GF-D8 (cell line): ENCODE measurements at regions not wholly inside any gene's neighbourhood (a gene's known extent, or its start where the extent isn't known, plus 50 kb on each side); places are given as distances from the start of the nearest gene placed in this dataset.

Experiments used
- DNase-seq: peaks from one replicate; lab custom pipeline; 2025; lab: John Stamatoyannopoulos, UW

GRCh38 chr22:49640366-49641095 lies 187.1 kb downstream of the BRD1 start:
- DNase-seq: no peak

- no peak for DNase-seq
These were observed 187.7 kb downstream of the BRD1 start for GRCh38 chr22:49639956-49640355.

GRCh38 chr22:49638788-49639187 lies 188.9 kb downstream of the BRD1 start:
- no peak for DNase-seq

- DNase-seq: no peak
These were observed 189.7 kb downstream of the BRD1 start for GRCh38 chr22:49638001-49638400.

- no peak for DNase-seq
These were observed 190.4 kb downstream of the BRD1 start for GRCh38 chr22:49637255-49637760.

DNA sequence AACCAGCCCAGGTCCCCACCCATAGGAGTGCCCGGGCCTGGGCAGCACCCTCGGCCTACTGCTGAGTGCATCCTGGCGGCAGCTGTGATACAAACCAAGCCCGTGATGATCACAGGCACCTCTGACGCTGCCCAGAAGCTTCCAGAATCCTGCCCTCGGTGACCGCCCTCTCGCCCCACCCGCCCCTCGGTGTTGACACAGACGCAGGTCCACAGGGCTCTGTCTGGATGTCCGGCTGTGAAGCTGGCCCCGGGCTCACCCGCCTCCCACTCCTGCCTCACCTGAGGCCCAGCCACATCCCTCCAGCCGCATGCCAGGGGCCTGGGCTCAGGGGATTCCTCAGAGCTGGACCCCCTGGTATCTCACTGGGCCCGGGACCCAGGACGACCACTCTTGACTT lies 191.0 kb downstream of the BRD1 start:
- DNase-seq: no peak

DNA sequence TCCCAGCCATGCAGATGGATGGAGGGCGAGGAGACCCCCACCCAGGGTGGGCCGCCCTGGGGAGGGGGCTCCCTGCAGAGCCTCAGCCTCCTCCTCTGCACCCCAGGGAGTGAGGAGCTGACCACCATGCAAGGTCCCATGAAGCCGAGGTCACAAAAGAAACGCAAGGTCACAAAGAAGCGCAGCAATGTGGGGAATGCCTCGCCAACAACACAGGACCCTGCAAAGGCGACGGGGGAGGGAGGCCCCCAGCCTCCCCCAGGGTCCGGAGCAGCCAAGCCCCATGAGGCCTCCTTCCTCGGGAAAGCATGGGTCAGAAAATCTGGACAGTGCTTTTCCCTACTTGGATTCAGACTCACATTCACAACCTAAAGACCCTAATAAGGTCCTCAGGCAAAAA lies 191.5 kb downstream of the BRD1 start:
- DNase-seq: no peak

- DNase-seq: no peak
These were observed 193.5 kb downstream of the BRD1 start for GRCh38 chr22:49634006-49634772.

- DNase-seq: no peak
These were observed 194.7 kb downstream of the BRD1 start for GRCh38 chr22:49633010-49633324.

DNA sequence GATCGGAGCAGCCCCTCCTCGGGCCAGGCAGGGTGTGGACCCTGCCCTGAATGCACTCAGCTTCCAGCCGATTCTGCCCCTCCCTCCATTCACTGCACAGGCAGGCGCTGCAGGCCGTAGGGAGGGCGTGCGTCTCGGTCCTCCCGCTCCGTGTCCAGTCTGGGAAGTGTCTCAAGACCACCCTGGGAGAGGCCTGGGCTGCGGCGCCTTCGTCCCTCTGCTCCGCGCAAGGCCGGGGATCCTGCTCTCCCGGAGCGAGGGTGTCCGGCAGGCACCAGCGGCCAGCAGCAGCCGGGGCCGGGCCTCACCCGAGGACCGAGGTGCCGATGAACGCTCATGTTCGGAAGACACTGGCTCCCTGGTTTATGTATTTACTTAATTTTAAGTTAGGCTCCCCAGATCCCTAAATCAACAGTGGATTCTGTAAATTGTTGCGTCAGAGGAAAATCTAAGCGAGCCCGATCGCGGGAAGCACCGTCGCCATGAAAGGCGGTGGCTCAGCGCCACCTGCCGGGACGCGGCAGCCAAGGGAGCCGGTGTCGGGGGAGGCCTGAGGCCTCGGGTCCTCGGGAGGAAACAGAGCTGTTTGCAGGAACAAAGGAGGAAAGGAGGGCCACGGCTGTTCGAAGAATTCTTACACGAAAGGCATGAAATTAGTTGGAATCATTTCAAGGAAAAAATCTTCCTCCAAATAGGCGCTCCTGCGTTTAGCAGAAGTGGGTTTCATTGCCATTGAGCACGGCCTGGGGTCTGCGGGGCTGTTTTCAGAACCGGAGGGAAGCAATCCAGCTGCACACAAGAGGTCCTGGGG lies 195.3 kb downstream of the BRD1 start:
- DNase-seq: no peak

DNA sequence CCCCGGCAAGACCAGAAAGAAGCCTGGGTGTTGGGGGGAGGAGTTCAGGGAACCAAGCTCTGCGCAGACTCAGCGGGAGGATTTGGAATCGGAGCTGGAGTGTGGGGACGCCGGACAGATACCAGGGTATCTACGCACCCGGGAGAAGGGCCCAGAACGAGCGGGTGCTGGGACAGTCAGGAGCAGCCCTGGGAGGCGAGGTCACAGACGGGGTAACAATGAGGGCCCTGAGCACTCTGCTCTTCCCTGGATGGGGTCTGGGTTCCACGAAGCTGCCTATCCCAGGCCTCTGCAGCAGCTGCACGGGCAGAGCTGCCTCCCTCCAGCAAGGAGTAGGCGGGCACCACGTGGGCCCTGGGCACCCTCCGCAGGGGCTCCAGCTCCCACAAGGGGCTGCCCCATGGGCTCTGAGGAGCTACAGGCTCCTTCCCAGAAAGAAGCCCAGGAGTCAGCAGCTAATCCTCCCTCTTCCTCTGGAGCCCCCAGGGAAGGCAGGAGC lies 197.2 kb downstream of the BRD1 start:
- DNase-seq: no peak

- no peak for DNase-seq
These were observed 197.9 kb downstream of the BRD1 start for GRCh38 chr22:49629586-49630447.

GRCh38 chr22:49629261-49629570 lies 198.5 kb downstream of the BRD1 start:
- DNase-seq: no peak

GRCh38 chr22:49628391-49629260 lies 199.0 kb downstream of the BRD1 start:
- DNase-seq: no peak

DNA sequence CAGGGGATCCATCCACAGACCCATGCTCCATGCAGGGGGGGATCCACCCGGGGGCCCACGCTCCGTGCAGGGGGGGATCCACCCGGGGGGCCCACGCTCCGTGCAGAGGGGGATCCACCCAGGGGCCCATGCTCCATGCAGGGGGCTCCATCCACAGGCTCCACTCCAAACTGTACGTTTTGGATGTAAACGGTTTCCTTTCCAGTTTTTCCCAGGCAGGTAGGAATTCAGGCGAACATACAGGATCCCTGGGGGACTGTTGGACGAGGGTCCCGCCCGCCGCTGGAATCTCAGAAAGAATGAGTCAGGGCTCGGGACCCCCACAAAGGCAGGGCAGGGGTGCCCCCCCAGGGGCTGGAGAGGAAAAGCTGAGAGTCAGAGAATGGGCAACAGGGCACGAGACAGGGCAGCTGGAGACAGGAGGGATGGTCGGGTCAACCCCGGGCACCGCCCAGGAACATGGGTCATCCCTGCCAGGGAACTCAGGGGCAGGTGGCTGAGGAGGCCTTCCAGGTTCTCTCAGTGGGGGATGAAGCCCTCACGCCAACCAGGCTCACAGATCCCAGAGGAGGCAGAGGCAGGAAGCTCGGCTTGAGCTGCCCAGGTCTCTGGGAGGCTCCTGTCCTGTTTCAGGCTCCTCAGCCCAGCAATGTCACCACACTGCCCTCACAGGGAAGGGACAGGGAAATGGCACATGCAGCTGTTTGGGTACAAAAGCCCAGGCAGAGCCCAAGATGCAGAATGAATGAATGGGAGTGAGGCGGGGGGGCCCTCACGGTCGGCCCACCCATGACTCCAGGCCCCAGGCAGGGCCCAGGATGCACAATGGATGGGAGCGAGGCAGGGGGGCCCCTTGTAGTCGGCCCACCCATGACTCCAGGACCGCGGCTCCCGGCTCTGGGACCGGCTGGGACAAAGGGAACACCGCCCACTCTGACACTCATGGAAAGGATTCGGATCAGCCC lies 200.2 kb downstream of the BRD1 start:
- no peak for DNase-seq

GRCh38 chr22:49626361-49627216 lies 201.1 kb downstream of the BRD1 start:
- no peak for DNase-seq

DNA sequence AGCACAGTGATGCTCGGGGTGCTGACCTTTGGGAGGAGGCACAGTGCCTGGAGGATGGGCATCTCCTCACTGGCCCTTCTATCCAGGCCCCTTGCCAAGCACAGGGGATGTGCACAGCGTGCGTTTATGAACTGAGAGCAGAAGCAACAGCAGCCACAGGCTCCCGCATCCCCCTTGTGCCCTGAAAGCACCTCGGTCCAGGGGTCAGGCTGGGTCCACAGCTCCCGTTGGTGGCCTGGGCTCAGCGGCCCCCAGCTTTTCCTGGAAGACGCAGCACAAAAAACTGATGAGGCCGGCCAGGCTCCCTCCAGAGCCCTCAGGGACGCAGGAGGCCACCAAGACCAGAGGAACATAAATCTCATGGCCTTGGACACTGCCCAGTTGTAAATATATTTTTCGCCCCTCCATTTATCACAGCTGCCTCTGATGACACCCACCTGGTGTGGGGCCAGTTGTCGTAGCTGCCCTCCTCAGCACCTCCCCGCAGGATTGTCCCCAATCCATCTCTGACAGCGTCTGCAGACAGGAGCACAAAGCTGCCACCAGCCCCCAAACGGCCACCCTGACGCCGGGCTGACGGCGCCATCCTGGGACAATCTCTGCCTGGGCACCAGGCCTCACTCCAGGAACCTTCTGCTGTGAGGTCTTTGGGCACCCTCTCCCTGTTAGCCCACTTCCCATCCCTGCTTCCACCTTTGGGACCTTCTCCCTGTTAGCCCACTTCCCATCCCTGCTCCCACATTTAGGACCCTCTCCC lies 203.1 kb downstream of the BRD1 start:
- no peak for DNase-seq

GRCh38 chr22:49623715-49624114 lies 204.0 kb downstream of the BRD1 start:
- DNase-seq: no peak
